ENCODE measurements at regions not wholly inside any gene's neighbourhood (a gene's known extent, or its start where the extent isn't known, plus 50 kb on each side); places are given as distances from the start of the nearest gene placed in this dataset.

- no peak overlapping the region for H3K27ac Mint-ChIP-seq
Measured at GRCh38 chr3:177514611-177515499, 317.6 kb upstream of the TBL1XR1 start.

GRCh38 chr3:177515786-177516157, 318.5 kb upstream of the TBL1XR1 start:
- no peak overlapping the region for H3K27ac Mint-ChIP-seq
- H3K4me1 Mint-ChIP-seq (ENCODE audit: low read depth), result no peaks in the 10 kb centered on the region
- H3K36me3 Mint-ChIP-seq (ENCODE audit: low read depth), result no peaks in the 10 kb centered on the region
- no peaks in the 10 kb centered on the region for H3K9me3 Mint-ChIP-seq
- no peak overlapping the region for H3K4me3 Mint-ChIP-seq
- H3K27me3 Mint-ChIP-seq (ENCODE audit: low read depth), result no peaks in the 10 kb centered on the region

More at GRCh38 chr3:177514611-177515499, 317.6 kb upstream of the TBL1XR1 start:
- H3K4me1 Mint-ChIP-seq (ENCODE audit: low read depth), result no peaks in the 10 kb centered on the region
- H3K27me3 Mint-ChIP-seq (ENCODE audit: low read depth), result no peaks in the 10 kb centered on the region
- H3K36me3 Mint-ChIP-seq (ENCODE audit: low read depth), result no peaks in the 10 kb centered on the region
- no peak overlapping the region for H3K4me3 Mint-ChIP-seq
- no peaks in the 10 kb centered on the region for H3K9me3 Mint-ChIP-seq

GRCh38 chr3:177516158-177517011, 319.1 kb upstream of the TBL1XR1 start:
- H3K27ac Mint-ChIP-seq, result no peak overlapping the region
- no peaks in the 10 kb centered on the region for H3K27me3 Mint-ChIP-seq (ENCODE audit: low read depth)
- H3K4me1 Mint-ChIP-seq (ENCODE audit: low read depth), result no peaks in the 10 kb centered on the region
- no peak overlapping the region for H3K4me3 Mint-ChIP-seq
- H3K9me3 Mint-ChIP-seq, result no peaks in the 10 kb centered on the region
- H3K36me3 Mint-ChIP-seq (ENCODE audit: low read depth), result no peaks in the 10 kb centered on the region

GRCh38 chr3:177517906-177518305, 320.6 kb upstream of the TBL1XR1 start:
- Mint-ChIP-seq H3K27ac (no peak overlapping the region), H3K27me3 (ENCODE audit: low read depth) (no peaks in the 10 kb centered on the region), H3K36me3 (ENCODE audit: low read depth) (no peaks in the 10 kb centered on the region), H3K4me1 (ENCODE audit: low read depth) (no peaks in the 10 kb centered on the region), H3K4me3 (no peak overlapping the region), H3K9me3 (no peaks in the 10 kb centered on the region)

- Mint-ChIP-seq H3K36me3 (ENCODE audit: low read depth) (no peaks in the 10 kb centered on the region), H3K9me3 (peaks cover 2% of the 10 kb centered on the region), H3K4me1 (ENCODE audit: low read depth) (peaks cover 4% of the 10 kb centered on the region), H3K27me3 (ENCODE audit: low read depth) (no peaks in the 10 kb centered on the region), H3K4me3 (no peak overlapping the region), H3K27ac (no peak overlapping the region)
Measured at GRCh38 chr3:177519588-177519987, 322.3 kb upstream of the TBL1XR1 start.

- no peak overlapping the region for H3K4me3 Mint-ChIP-seq
- peaks cover 2% of the 10 kb centered on the region for H3K36me3 Mint-ChIP-seq (ENCODE audit: low read depth)
- no peaks in the 10 kb centered on the region for H3K27me3 Mint-ChIP-seq (ENCODE audit: low read depth)
- H3K4me1 Mint-ChIP-seq (ENCODE audit: low read depth), result peaks cover 7% of the 10 kb centered on the region
- H3K9me3 Mint-ChIP-seq, result peaks cover 9% of the 10 kb centered on the region
- H3K27ac Mint-ChIP-seq, result no peak overlapping the region
Measured at GRCh38 chr3:177521305-177521704, 324.0 kb upstream of the TBL1XR1 start.

GRCh38 chr3:177522051-177522450, 324.8 kb upstream of the TBL1XR1 start:
- Mint-ChIP-seq H3K4me3 (no peak overlapping the region), H3K4me1 (ENCODE audit: low read depth) (peaks cover 7% of the 10 kb centered on the region), H3K27ac (no peak overlapping the region), H3K36me3 (ENCODE audit: low read depth) (peaks cover 2% of the 10 kb centered on the region), H3K9me3 (peaks cover 9% of the 10 kb centered on the region), H3K27me3 (ENCODE audit: low read depth) (no peaks in the 10 kb centered on the region)

- Mint-ChIP-seq H3K36me3 (ENCODE audit: low read depth) (peaks cover 2% of the 10 kb centered on the region), H3K4me1 (ENCODE audit: low read depth) (peaks cover 7% of the 10 kb centered on the region), H3K27ac (no peak overlapping the region), H3K27me3 (ENCODE audit: low read depth) (no peaks in the 10 kb centered on the region), H3K4me3 (no peak overlapping the region), H3K9me3 (peaks cover 9% of the 10 kb centered on the region)
Measured at GRCh38 chr3:177523067-177523675, 325.9 kb upstream of the TBL1XR1 start.

- Mint-ChIP-seq H3K36me3 (ENCODE audit: low read depth) (peaks cover 2% of the 10 kb centered on the region), H3K27ac (no peak overlapping the region), H3K4me1 (ENCODE audit: low read depth) (peaks cover 7% of the 10 kb centered on the region), H3K4me3 (no peak overlapping the region), H3K9me3 (peaks cover 9% of the 10 kb centered on the region), H3K27me3 (ENCODE audit: low read depth) (no peaks in the 10 kb centered on the region)
Measured at GRCh38 chr3:177523872-177524438, 326.7 kb upstream of the TBL1XR1 start.

- Mint-ChIP-seq H3K9me3 (peaks cover 9% of the 10 kb centered on the region), H3K27me3 (ENCODE audit: low read depth) (no peaks in the 10 kb centered on the region), H3K4me1 (ENCODE audit: low read depth) (peaks cover 7% of the 10 kb centered on the region), H3K36me3 (ENCODE audit: low read depth) (peaks cover 2% of the 10 kb centered on the region), H3K4me3 (no peak overlapping the region), H3K27ac (no peak overlapping the region)
Measured at GRCh38 chr3:177524742-177525141, 327.5 kb upstream of the TBL1XR1 start.

- H3K36me3 Mint-ChIP-seq (ENCODE audit: low read depth), result peaks cover 2% of the 10 kb centered on the region
- no peak overlapping the region for H3K4me3 Mint-ChIP-seq
- peaks cover 9% of the 10 kb centered on the region for H3K9me3 Mint-ChIP-seq
- no peaks in the 10 kb centered on the region for H3K27me3 Mint-ChIP-seq (ENCODE audit: low read depth)
- peaks cover 7% of the 10 kb centered on the region for H3K4me1 Mint-ChIP-seq (ENCODE audit: low read depth)
- no peak overlapping the region for H3K27ac Mint-ChIP-seq
Measured at GRCh38 chr3:177525414-177525813, 328.1 kb upstream of the TBL1XR1 start.

GRCh38 chr3:177525987-177526712, 328.9 kb upstream of the TBL1XR1 start:
- H3K4me3 Mint-ChIP-seq, result no peak overlapping the region
- peaks cover 2% of the 10 kb centered on the region for H3K36me3 Mint-ChIP-seq (ENCODE audit: low read depth)
- H3K27me3 Mint-ChIP-seq (ENCODE audit: low read depth), result no peaks in the 10 kb centered on the region
- H3K4me1 Mint-ChIP-seq (ENCODE audit: low read depth), result peaks cover 7% of the 10 kb centered on the region
- H3K27ac Mint-ChIP-seq, result no peak overlapping the region
- peaks cover 9% of the 10 kb centered on the region for H3K9me3 Mint-ChIP-seq

GRCh38 chr3:177527182-177527581, 329.9 kb upstream of the TBL1XR1 start:
- H3K4me3 Mint-ChIP-seq, result no peak overlapping the region
- peaks cover 9% of the 10 kb centered on the region for H3K9me3 Mint-ChIP-seq
- H3K27ac Mint-ChIP-seq, result no peak overlapping the region
- H3K36me3 Mint-ChIP-seq (ENCODE audit: low read depth), result peaks cover 2% of the 10 kb centered on the region
- no peaks in the 10 kb centered on the region for H3K27me3 Mint-ChIP-seq (ENCODE audit: low read depth)
- H3K4me1 Mint-ChIP-seq (ENCODE audit: low read depth), result peaks cover 7% of the 10 kb centered on the region
